ENCODE measurements at regions not wholly inside any gene's neighbourhood (a gene's known extent, or its start where the extent isn't known, plus 50 kb on each side); places are given as distances from the start of the nearest gene placed in this dataset.
"Not testable (repeated sequence)": the region's sequence is repeated elsewhere in the genome, so short reads cannot be mapped to it uniquely, and the experiment has no call there.

DNA sequence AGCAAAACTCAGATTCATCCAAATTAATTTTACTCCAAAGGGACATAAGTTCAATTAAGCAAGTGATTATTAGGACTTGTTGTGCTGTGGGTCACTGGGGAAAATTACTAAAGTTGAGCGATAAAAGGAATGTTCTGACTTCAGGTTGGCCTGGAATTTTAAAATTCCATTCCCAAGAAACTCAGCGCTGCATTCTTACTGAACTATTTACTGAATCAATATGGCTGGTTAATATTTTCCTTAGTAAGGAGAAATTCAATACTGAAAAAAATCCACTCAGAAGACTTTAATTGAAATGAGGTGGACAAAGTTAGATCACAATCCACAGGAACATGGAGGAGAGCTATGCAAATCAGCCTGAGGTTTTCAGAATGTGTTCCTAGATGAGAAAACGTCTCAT lies 578.9 kb upstream of the NR5A2 start:
- no peak for DNase-seq (ENCODE audit: low read depth)

DNA sequence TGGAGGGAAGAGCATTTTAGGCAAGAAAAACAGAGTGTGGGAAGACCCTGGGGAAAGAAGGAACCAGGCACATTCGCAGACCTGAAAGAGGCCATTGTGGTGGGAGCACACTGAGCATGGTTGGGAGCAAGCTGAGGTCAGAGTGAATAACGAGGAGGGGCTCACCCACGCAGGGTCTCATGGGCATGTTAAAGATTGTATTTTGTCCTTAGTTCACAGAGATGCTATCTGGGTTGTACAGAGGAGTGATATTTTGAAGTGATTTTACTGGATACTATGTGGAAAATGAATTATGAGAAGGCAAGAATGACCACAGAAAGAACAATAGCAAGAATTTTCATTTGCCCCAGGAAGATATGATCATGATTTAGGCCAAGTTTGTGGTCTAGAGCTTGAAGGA lies 578.3 kb upstream of the NR5A2 start:
- no peak for DNase-seq (ENCODE audit: low read depth)

DNA sequence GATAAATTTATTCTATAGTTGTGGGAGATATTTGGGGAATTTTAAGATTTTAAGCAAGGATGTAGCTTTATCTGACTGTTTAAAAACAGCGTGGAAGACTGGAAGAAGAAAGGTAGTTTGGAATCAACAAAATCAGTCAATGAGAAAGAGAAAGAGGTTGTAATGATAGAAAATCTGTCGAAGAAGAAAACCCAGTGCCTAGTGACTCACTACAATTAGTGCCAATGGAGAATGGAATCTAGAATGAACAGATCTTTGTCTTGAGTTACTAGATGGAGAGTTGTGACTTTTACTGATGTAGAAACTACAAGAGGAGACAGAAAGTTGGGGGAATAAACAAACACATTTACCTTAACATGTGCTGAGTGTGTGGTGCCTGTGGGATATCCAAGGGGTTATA lies 577.8 kb upstream of the NR5A2 start:
- DNase-seq (ENCODE audit: low read depth): no peak

DNA sequence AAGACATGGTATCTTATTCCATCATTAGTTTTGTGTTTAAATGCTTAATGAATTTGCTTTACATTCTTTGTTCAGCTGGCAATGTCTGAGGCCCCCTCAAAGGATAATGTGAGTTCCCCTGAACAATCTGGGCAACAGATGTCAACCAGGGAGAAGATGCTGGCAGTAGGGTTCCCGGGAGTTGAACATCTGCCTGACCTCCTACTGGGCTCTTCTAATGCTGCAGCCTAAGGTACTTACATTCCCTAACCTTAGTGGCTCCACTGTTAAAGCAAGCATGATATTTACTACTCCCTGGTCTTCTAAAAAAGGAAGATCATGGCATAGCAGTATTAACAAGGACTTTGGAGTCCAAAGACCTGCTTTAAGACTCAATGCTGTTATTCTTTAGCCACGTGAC lies 574.9 kb upstream of the NR5A2 start:
- DNase-seq (ENCODE audit: low read depth): no peak

DNA sequence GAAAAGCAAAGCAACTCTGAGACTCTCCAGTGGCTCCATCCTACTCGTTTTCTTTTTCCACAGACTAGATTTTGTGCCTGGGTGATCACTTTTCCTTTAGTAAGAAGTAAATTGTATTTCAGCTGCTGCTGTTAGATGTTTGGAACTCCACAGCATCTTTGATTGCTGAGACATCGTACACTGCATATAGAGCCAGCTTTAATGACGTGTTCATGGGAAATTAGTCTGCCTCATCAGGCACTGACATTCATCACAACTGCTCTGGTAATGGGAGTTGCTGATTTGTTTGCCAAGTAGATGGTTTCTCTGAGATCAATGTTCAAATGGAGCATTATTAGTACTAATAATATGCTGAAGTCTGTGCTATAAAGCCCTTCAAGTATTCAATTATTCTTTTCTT lies 573.8 kb upstream of the NR5A2 start:
- DNase-seq (ENCODE audit: low read depth): no peak

DNA sequence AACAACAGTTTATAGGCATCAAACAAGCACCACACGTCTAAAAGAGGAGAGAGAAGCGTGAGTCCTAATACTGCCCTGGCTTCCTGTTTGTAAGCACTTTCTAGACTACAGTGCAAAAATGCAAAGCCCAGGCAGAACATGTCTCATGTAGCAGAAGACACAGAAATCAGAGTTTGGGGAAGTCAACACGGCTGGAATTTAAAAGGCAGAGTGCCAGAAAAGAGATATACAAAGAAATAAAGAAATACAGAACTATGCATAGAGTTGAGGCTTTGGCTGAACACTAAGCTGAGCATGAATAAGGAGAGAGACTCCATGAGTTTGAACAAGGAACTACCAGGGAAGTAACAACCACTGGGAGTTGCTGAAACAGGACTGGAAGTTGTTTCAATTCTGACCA lies 566.6 kb upstream of the NR5A2 start:
- no peak for DNase-seq (ENCODE audit: low read depth)

DNA sequence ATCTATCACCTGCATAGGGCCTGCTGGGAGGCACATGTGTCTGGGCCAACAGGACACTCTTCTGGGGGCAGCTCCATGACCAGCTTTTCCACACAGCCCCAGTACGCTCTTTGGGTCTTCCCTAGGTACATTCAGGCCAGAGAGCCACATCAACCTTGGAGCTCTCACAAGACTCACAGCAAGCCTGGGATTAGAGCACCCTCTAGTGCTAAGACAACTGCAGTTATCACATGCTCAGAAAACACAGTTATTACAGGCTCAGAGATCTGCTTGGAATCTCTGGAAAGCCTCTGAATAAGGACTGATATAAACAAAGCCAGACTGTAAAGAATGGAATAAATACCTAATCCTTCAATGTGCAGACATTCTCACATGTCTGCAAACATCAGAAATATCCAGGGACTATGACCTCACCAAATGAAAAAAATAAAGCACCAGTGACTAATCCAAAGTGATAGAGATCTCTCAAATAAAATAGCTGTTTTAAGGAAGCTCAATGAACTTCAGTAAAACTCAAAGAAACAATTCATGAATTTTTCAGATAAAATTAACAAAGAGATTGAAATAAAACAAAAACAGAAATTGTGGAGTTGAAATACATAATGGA lies 563.9 kb upstream of the NR5A2 start:
- DNase-seq (ENCODE audit: low read depth): peak; percentile 33

DNA sequence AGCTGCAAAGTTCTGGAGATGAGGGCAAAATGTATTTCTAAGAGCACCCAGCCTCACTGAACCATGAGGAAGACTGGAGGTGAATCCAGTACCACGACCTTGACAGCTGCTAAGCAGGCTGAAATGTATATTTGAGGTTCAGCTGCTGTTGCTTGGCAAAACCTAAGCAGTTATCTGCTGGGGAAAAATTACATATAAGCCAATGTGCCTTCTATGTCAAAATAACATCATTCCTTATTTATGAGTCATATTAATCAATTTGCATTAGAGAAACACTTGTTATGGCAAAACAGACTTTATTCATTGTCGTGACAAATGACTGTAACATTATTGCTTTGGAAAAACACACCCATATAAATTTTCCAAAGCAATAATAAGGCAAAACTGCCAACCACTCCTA lies 560.5 kb upstream of the NR5A2 start:
- DNase-seq (ENCODE audit: low read depth): no peak

DNA sequence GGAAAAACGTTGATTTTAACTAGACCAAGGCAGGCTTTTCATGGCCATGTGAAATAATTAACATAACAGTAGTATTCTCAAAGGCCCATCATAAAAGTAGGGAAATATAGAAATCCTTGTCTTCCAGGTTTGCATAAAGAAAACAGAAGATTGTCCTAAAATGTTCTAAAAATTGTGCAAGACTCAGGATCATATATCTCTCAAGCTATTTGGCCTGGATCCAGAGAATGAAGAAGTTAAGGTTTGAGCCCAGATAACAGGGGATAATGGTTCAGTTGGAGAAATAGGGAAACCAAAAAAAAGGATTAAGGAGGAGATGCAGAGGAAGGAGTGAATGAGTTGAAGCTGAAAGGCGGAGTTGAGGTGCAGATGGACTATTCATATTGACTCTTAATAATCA lies 555.5 kb upstream of the NR5A2 start:
- DNase-seq (ENCODE audit: low read depth): no peak

DNA sequence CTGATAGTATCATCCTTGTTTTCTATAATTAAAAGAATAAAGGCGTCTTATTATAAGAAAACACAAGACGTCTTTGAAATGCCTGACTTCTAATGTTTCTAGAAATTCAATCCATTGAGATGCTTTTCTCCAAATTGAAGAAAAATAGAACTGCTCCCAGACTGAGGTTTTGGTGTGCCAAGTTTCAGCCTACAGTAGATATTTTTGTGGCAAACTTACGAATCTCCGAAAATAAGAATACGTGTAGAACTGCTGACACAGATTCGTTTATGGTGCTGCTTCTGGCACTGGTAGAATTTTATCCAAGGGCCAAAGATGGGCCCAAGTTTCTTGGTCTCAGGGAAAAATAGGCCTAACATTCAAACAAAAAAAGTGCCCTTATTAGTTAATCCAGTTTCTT lies 554.5 kb upstream of the NR5A2 start:
- DNase-seq (ENCODE audit: low read depth): no peak

DNA sequence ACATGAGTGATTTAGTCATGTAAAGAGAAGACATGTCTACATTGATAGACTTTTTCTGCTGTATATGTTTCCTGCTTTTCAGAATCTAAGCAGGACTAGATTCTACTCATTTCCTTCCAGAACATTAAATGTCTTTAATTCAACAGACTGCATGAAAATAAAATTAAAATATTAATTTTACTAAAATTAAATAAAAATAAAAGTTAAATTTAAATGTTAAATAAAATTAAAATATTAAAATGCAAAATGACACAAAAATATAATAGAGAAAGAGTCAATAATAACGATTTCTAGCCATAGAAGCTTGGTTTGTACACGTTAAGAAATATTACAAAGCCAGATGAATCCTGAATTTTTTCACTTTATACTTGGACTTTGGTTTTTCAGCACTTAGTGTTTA lies 552.8 kb upstream of the NR5A2 start:
- no peak for DNase-seq (ENCODE audit: low read depth)

DNA sequence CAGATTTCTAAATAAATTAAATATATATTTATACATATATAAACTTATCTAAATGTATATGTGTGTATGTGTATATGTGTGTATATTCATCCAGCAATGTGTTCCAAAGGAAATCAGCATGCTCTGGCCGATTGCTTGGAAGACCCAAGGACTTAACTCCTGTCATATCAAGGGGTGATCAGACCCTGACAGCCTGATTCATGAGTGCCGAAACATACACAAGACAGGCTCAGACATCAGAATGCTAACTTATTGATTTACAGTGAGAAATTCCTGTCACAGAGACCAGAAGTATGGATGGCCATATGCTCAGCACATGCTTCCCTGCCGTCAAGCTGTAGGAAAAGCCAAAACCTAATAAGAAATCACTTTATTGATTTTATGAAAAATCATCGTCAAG lies 545.1 kb upstream of the NR5A2 start:
- DNase-seq (ENCODE audit: low read depth): no peak

DNA sequence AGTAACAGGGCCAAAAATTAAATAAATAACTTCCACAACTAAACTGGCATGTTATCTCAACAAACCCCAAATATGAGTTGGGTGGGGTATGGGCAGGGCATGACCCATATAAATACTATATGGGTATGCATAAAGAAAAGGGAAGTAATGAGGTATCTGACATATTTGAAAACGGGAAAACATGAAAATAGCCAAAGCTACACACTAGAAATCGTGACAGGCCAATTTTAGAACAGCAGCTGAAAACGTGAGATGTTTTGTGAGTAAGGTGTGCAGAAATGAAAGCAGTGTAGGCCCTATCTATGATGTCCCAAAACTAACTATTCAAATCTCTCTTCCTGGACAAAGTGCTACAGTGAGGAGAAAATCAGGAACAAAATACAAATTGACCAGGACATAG lies 537.9 kb upstream of the NR5A2 start:
- no peak for DNase-seq (ENCODE audit: low read depth)

DNA sequence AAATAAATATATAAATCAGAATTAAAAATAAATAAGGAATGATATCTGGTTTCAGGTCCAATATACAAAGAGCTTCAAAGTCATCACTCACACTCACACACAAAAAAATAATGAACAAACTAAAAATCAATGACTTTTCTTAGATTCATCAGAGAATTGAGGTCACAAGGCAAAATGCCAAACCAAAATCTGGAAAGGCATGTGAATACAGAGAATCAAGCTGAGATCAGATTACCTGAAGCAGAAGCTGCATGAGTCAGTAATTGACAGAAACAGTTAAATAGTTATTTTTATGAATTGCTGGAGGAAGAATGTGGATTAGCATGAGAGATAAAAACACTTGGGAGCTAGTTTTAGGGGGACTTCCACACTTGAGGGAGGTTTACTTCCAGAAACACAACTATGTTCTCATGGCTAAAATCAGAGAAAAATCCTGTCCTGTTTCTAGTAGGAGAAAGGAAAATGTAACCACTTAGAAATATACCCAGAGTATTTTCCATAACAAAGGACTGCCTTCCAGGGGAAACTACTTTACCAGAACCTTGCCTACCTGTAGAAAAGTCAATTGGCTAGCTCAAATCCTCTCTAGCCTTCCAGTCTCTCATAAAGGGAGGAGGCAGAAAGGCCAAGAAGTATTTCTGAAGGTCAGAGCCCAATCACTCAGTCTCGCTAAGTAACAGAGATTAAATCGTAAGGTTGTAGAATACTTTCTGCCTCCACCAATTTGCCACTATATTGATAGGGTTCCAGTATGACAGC lies 536.6 kb upstream of the NR5A2 start:
- DNase-seq (ENCODE audit: low read depth): peak; percentile 56

DNA sequence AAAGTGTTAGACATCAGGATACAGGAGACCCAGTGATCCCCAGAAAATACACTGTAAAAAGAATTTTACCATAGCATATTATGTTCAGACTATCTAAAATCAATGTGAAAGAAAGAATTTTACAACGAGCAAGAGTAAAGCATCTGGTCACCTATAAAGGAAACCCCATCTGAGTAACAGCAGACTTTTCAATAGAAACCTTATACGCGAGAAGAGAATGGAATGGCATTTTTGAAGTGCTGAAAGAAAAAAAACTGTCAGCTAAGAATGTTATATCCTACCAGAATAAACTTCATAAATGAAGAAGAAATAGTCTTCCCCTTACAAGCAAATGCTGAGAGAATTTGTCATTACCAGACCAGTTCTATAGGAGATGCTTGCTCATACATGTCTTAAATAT lies 532.1 kb upstream of the NR5A2 start:
- DNase-seq (ENCODE audit: low read depth): no peak

DNA sequence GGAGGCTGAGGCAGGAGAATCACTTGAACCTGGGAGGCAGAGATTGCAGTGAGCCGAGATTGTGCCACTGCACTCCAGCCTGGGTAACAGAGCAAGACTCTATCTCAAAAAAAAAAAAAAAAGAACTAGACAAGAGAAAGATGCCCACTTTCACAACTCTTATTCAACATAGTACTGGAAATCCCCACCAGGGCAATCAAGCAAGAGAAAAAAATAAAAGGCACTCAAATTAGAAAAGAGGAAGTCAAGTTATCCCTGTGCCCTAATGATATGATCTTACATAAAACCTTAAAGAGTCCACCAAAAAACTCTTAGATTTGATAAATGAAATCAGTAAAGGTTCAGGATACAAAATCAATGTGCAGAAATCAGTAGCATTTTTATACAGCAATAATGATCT lies 528.7 kb upstream of the NR5A2 start:
- DNase-seq (ENCODE audit: low read depth): not testable (repeated sequence)

DNA sequence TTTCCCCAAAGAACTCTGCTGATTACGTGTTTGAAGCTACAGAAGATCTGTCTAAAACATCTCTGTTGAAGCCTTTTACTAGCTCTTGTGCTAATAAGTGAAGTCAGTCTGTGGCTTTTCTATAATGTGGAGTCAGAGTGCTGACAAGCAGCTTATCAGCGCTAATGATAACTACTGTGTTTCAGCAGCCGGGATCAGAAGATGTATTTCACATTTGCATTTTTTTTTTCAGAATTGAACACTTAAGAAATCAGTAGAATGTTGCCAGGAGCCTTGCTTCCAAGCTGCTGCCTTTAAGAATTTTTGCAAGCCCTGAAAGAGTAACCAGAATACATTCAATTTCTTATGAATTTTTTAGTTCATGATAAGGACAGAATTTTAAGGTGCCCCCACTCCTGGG lies 519.4 kb upstream of the NR5A2 start:
- DNase-seq (ENCODE audit: low read depth): no peak

DNA sequence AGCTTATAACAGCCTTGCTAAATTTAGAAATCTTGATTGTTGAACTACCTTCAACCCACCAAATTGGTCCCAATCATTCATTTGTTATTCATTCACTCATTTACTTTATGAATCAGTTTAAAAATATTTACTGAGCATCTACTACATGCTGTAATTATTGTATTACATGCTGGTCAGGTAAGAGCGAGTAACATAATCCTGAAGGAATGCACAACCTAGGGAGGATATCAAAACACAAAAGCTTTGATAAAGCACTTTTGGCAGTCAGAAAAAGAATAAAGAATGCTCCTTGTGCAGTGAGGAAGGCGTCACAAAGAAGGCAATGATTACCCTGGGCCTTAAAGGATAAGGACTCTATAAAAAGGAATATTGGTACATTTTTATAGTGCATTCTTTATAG lies 518.9 kb upstream of the NR5A2 start:
- DNase-seq (ENCODE audit: low read depth): no peak

DNA sequence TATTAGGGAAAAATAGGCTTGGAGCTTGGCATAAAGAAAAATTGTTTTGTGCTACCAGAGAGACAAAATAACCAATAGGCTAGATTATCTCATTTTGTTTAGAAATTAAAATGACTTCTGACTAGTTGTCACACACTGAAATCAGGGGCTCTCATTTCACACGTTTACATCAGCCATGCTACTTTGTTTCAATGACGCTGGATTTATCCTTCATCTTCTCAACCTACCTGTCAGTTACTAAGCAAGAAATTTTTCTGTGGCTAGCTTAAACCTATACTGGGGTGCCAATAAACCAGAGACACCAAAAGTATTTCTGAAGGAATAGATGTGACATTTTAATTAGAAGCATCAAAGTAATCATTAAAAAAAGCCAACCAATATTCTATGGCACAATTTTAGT lies 518.1 kb upstream of the NR5A2 start:
- DNase-seq (ENCODE audit: low read depth): no peak

DNA sequence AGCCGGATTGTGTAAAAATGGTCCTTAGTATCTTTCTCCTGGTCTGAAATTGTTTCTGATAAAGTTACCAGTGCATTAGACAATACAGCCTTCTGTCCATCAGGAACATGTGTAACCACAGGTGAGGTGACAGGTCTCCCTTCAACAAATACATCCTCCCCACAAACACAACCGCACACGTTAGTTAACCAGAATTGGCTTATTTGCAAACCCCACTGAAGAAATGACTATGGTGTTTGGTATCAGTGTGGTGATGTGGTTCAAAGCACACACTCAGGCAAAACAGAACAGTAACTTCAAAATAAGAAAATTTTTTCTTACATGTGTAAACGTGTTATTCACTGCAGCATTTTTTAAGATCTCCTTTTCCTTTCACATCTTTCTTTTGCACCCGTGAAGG lies 517.2 kb upstream of the NR5A2 start:
- no peak for DNase-seq (ENCODE audit: low read depth)

DNA sequence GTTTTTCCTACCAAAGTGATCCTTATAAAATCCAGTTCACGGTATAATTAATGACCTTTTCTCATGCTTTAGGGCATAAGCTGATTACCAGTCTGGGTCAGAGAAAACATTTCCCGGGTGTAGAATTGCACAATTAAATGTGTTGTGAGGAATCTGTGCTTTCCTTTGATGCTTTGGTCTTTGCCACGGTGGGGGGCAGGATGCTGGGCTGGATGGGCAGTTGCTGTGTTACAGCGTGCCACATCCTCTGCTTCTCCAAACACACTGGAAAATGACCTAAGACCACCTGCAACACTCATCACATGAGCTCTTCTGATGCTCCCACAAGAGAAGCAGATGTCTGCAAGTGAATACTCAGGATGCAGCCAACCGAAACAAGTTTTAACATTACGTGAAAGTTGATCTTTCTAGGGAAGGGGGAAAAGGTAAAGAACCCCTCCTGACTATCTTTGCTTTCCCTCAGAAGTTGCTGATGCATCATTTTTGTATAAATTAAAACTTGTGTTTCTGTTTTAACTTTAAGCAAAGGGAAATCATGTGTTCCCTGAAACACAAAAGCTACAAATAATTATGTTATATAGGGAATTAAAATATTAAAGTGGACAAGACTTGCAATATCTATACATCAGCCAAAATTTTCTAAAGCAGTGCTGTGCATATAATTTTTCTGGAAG lies 515.3 kb upstream of the NR5A2 start:
- DNase-seq (ENCODE audit: low read depth): no peak

DNA sequence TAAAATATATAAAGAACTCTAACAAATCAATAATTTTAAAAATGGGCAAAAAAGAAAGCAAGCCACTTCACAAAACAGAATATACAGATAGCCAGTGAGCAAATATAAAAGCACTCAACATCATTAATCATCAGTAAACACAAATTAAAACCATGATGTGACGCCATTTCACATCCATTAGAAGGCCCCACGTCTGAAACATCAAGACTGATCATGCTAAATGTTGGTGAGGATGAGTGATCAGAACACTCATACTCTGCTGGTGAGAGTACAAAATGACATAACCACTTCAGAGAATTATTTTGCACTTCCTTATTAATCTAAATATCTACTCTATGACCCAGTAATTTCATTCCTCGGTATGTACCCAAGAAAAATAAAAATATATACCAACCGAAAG lies 512.2 kb upstream of the NR5A2 start:
- DNase-seq (ENCODE audit: low read depth): no peak

DNA sequence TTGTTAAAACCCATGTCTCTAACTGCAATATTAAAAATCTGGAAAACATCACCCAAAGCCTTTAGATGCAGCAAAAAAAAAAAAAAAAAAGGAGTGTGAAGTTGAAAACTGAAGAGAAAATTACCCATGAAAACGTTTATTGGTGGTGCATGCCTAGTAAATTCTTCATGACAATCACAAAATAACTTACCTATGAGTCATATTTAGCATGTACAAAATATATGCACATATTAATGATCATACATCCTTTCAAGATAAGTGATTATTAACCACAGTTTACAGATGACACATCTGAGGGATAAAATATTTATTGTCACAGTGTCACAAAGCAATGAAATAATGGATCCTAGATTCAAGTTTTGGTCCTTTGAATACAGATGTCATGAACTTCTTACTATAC lies 505.2 kb upstream of the NR5A2 start:
- DNase-seq (ENCODE audit: low read depth): no peak

DNA sequence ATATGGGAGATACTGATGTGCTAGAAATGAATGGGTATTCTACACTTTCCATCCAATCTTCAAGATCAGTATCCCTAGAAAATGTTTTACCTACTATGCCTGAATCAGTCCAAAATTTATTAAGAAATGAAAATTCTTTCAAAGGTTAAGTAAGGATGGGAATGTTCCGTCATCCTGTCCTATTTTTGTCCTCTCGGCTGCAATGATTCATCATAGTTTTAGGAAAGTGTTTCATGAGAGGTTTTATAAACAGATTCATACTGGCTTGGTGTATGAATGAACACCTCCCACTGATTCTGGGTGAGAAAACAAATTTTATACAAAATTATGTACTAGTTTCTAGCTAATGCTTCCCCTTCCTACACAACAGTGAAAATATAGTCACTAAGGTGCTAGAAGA lies 504.6 kb upstream of the NR5A2 start:
- DNase-seq (ENCODE audit: low read depth): no peak

All from HS-27A (cell line).